ENCODE measurements at regions not wholly inside any gene's neighbourhood (a gene's known extent, or its start where the extent isn't known, plus 50 kb on each side); places are given as distances from the start of the nearest gene placed in this dataset.

- TF ChIP-seq POLR2AphosphoS5 (IDR thresholded peaks at IDR 0.05) = no peak
- TF ChIP-seq POLR2A (IDR thresholded peaks at IDR 0.05) = no peak
Measured at GRCh38 chr1:34302798-34303197, 126.1 kb downstream of the C1orf94 start.

All from prostate gland (tissue), 1 donor.